ENCODE measurements at regions not wholly inside any gene's neighbourhood (a gene's known extent, or its start where the extent isn't known, plus 50 kb on each side); places are given as distances from the start of the nearest gene placed in this dataset.

- Histone ChIP-seq H3K4me3 (no peak overlapping the region), H3K4me1 (no peaks in the 10 kb centered on the region), H3K27ac (no peak overlapping the region), H3K36me3 (no peaks in the 10 kb centered on the region), H3K9me3 (peaks cover 0 to 12% (median 10%) of the 10 kb centered on the region in 3 donors), H3K27me3 (no peaks in the 10 kb centered on the region)
- 63 to 68% methylated on average over 2 of the region's 2 CpGs for WGBS, 2 donors
- intact Hi-C loops (cut with DNase I): no loop called here
- no peak for DNase-seq
- TF ChIP-seq POLR2A (IDR thresholded peaks at IDR 0.05) (no peak), CTCF (IDR thresholded peaks at IDR 0.05) (no peak)
Observed at GRCh38 chr2:196501836-196502235, 137.7 kb upstream of the CCDC150 start.

- no peaks in the 10 kb centered on the region for H3K27me3 ChIP-seq
Observed at GRCh38 chr2:196502386-196502785, 137.1 kb upstream of the CCDC150 start.

GRCh38 chr2:196503398-196503797 is 136.1 kb upstream of the CCDC150 start:
- no peak overlapping the region for H3K27ac ChIP-seq
- intact Hi-C loops (cut with DNase I): no loop called here
- no peaks in the 10 kb centered on the region for H3K27me3 ChIP-seq
- H3K4me1 ChIP-seq: peaks cover 0 to 2% (median 0%) of the 10 kb centered on the region in 3 donors
- H3K4me3 ChIP-seq: no peak overlapping the region
- 75 to 85% methylated on average over 4 of the region's 4 CpGs for WGBS, 2 donors
- TF ChIP-seq CTCF (IDR thresholded peaks at IDR 0.05) (no peak), POLR2A (IDR thresholded peaks at IDR 0.05) (no peak)
- no peak for DNase-seq
- H3K36me3 ChIP-seq: no peaks in the 10 kb centered on the region
- peaks cover 0 to 10% (median 9%) of the 10 kb centered on the region in 3 donors for H3K9me3 ChIP-seq

More at GRCh38 chr2:196502386-196502785, 137.1 kb upstream of the CCDC150 start:
- H3K4me1 ChIP-seq: no peaks in the 10 kb centered on the region
- no peaks in the 10 kb centered on the region for H3K36me3 ChIP-seq
- no peak overlapping the region for H3K27ac ChIP-seq
- no peak overlapping the region for H3K4me3 ChIP-seq
- no peak for DNase-seq
- intact Hi-C loops (cut with DNase I): no loop called here
- peaks cover 0 to 12% (median 10%) of the 10 kb centered on the region in 3 donors for H3K9me3 ChIP-seq
- no peak for TF ChIP-seq POLR2A (IDR thresholded peaks at IDR 0.05)
- WGBS, 2 donors: 84 to 86% methylated on average over 6 of the region's 6 CpGs

GRCh38 chr2:196504788-196505187 is 134.7 kb upstream of the CCDC150 start:
- Histone ChIP-seq H3K4me1 (peaks cover 0 to 16% (median 0%) of the 10 kb centered on the region in 3 donors), H3K4me3 (no peak overlapping the region)
- intact Hi-C loops (cut with DNase I): no loop called here

GRCh38 chr2:196510246-196510645 is 129.3 kb upstream of the CCDC150 start:
- TF ChIP-seq POLR2A (IDR thresholded peaks at IDR 0.05): no peak
- TF ChIP-seq CTCF (IDR thresholded peaks at IDR 0.05): no peak
- Histone ChIP-seq H3K27ac (peak overlapping the region; percentile 4 to 80 (median 68)), H3K27me3 (no peaks in the 10 kb centered on the region), H3K36me3 (no peaks in the 10 kb centered on the region), H3K4me1 (peaks cover 14 to 70% (median 29%) of the 10 kb centered on the region in 3 donors), H3K4me3 (no peak overlapping the region), H3K9me3 (no peaks in the 10 kb centered on the region)
- 31 to 43% methylated on average over 1 of the region's 1 CpG for WGBS, 2 donors
- intact Hi-C loops (cut with DNase I): no loop called here
- DNase-seq: no peak

More at GRCh38 chr2:196504788-196505187, 134.7 kb upstream of the CCDC150 start:
- no peaks in the 10 kb centered on the region for H3K27me3 ChIP-seq
- TF ChIP-seq CTCF (IDR thresholded peaks at IDR 0.05): no peak
- no peak for TF ChIP-seq POLR2A (IDR thresholded peaks at IDR 0.05)
- H3K36me3 ChIP-seq: no peaks in the 10 kb centered on the region
- no peak overlapping the region for H3K27ac ChIP-seq
- no peaks in the 10 kb centered on the region for H3K9me3 ChIP-seq
- no peak for DNase-seq
